Colonic mucosa (tissue), 4 donors: ENCODE measurements at regions not wholly inside any gene's neighbourhood (a gene's known extent, or its start where the extent isn't known, plus 50 kb on each side); places are given as distances from the start of the nearest gene placed in this dataset.

Experiments used
- DNase-seq: peaks from one replicate; pipeline ENCODE4 v3.0.0-alpha.2; 2020
- H3K27ac ChIP-seq: fragments of 200-600 bp; one replicate; pipeline ENCODE4 v1.8.0; 2021
- H3K27me3 ChIP-seq: fragments of 200-600 bp; one replicate; pipeline ENCODE4 v1.8.0; 2021
- H3K36me3 ChIP-seq: fragments of 200-600 bp; one replicate; pipeline ENCODE4 v1.8.0; 2021
- H3K4me1 ChIP-seq: fragments of 200-600 bp; one replicate; pipeline ENCODE4 v1.8.0; 2021; ENCODE audit warnings: mild to moderate bottlenecking
- H3K4me3 ChIP-seq: fragments of 200-600 bp; one replicate; pipeline ENCODE4 v1.8.0; 2021
- H3K9ac ChIP-seq, 2 donors: one replicate each; pipeline ENCODE4 v1.7.0; 2013; ENCODE audit warnings: control low read depth in 2 of 2, low read depth in 2 of 2, low read length in 2 of 2
- H3K9me3 ChIP-seq: fragments of 200-600 bp; one replicate; pipeline ENCODE4 v1.8.0; 2021
- intact Hi-C: fragments of 100-400 bp; cut with DNase I; formaldehyde crosslinking; loops from one replicate; pipeline ENCODE4 v1.14.1; 2022
- TF ChIP-seq, protein P1 (sequence below): fragments of 200-600 bp; IDR thresholded peaks from one replicate; pipeline ENCODE4 v1.8.0; 2022; ENCODE audit warnings: antibody characterized with exemption, mild to moderate bottlenecking
- donor health status: healthy.
- donor health status: DM: no; HTN: no; CAD: no.
- donor health status: DM: no; HTN: no; CAD: no.

GRCh38 chr11:135023499-135023898 is 611.5 kb upstream of the B3GAT1 start:
- TF ChIP-seq, protein P1, sequence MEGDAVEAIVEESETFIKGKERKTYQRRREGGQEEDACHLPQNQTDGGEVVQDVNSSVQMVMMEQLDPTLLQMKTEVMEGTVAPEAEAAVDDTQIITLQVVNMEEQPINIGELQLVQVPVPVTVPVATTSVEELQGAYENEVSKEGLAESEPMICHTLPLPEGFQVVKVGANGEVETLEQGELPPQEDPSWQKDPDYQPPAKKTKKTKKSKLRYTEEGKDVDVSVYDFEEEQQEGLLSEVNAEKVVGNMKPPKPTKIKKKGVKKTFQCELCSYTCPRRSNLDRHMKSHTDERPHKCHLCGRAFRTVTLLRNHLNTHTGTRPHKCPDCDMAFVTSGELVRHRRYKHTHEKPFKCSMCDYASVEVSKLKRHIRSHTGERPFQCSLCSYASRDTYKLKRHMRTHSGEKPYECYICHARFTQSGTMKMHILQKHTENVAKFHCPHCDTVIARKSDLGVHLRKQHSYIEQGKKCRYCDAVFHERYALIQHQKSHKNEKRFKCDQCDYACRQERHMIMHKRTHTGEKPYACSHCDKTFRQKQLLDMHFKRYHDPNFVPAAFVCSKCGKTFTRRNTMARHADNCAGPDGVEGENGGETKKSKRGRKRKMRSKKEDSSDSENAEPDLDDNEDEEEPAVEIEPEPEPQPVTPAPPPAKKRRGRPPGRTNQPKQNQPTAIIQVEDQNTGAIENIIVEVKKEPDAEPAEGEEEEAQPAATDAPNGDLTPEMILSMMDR = no peak
- Histone ChIP-seq H3K27ac (no peak overlapping the region), H3K36me3 (no peaks in the 10 kb centered on the region), H3K4me1 (no peaks in the 10 kb centered on the region), H3K9me3 (no peaks in the 10 kb centered on the region), H3K9ac (no peak overlapping the region), H3K27me3 (no peaks in the 10 kb centered on the region), H3K4me3 (no peak overlapping the region)
- intact Hi-C loops = no loop called here
- no peak for DNase-seq

GRCh38 chr11:135022454-135022853 is 610.4 kb upstream of the B3GAT1 start:
- intact Hi-C loops = no loop called here
- Histone ChIP-seq H3K9me3 (no peaks in the 10 kb centered on the region), H3K4me1 (no peaks in the 10 kb centered on the region), H3K4me3 (no peak overlapping the region), H3K27ac (no peak overlapping the region), H3K27me3 (no peaks in the 10 kb centered on the region), H3K36me3 (no peaks in the 10 kb centered on the region), H3K9ac (no peak overlapping the region)
- TF ChIP-seq, protein P1 = no peak
- DNase-seq = no peak

DNA sequence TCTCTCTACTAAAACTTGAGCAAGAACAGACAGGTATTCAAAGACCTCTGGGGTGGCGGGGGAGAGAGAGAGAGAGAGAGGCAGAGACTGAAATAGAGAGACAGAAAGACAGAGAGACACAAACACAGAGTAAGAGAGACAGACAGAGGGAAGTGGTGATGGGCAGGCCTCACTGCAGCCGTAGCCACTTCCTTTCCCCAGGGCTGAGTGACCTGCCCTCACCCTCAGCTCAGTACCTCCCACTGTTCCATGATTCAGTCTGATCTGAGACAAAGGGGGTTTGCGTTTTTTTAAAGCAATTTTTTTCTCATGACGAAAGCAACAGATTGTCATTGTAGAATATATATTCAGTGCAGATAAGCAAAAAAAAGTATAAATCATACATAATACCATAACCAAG is 607.9 kb upstream of the B3GAT1 start:
- Histone ChIP-seq H3K9ac (no peak overlapping the region), H3K27ac (no peak overlapping the region), H3K4me1 (no peaks in the 10 kb centered on the region), H3K4me3 (no peak overlapping the region), H3K36me3 (no peaks in the 10 kb centered on the region), H3K9me3 (no peaks in the 10 kb centered on the region), H3K27me3 (no peaks in the 10 kb centered on the region)
- intact Hi-C loops = no loop called here
- TF ChIP-seq, protein P1 = no peak
- DNase-seq = no peak

DNA sequence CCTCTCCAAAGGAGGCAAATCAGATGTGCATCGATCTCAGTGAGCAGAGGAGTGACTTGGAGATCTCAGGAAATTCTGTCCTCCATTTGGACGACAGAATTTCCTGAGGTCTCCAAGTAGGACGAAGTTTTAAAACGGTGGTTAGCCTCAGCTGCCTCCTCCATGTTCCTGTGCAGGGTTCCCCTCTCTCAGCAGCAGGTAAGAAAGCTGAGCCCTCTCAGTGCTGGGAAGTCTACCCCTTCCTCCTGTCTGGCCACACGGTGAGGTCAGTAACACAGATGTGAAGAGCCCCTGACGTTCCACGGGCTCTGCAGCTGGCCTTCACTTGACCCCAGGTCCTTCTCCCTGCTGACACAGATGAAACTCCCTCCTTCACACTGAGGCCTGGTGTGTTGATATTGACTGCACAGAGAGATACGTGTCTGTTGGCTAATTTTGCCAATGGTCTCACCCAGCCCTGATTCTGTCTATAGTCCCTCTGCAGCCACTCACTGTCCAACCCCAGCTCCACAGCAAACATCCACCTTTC is 607.4 kb upstream of the B3GAT1 start:
- intact Hi-C loops = no loop called here
- Histone ChIP-seq H3K27ac (no peak overlapping the region), H3K36me3 (no peaks in the 10 kb centered on the region), H3K9ac (no peak overlapping the region), H3K9me3 (no peaks in the 10 kb centered on the region), H3K4me3 (no peak overlapping the region), H3K27me3 (no peaks in the 10 kb centered on the region), H3K4me1 (no peaks in the 10 kb centered on the region)
- DNase-seq = no peak
- TF ChIP-seq, protein P1 = no peak

DNA sequence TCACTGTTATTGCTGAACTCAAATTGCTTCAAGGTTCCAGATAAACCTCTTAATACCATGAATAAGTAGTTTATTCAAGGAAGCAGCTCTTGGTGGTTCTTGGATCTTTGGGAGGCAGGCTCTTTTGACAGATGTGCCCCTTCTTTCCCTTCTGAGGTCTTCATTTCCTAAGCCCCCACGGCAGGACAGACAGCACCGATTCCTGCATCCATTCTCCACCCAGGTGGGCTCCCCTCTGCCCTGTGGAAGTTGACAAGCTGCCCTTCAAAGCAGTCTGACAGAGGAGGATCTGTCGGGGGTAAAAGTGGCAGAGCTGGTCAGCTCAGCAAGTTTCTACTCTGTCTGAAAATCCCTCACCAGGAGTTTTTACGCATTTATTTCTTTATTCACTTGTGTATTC is 605.3 kb upstream of the B3GAT1 start:
- no peaks in the 10 kb centered on the region for H3K36me3 ChIP-seq
- no peaks in the 10 kb centered on the region for H3K27me3 ChIP-seq
- no peak overlapping the region for H3K4me3 ChIP-seq
- TF ChIP-seq, protein P1 = no peak
- DNase-seq = no peak
- intact Hi-C loops = no loop called here
- no peak overlapping the region for H3K9ac ChIP-seq
- H3K4me1 ChIP-seq = no peaks in the 10 kb centered on the region
- no peak overlapping the region for H3K27ac ChIP-seq
- no peaks in the 10 kb centered on the region for H3K9me3 ChIP-seq
